ENCODE measurements at regions not wholly inside any gene's neighbourhood (a gene's known extent, or its start where the extent isn't known, plus 50 kb on each side); places are given as distances from the start of the nearest gene placed in this dataset.

DNA sequence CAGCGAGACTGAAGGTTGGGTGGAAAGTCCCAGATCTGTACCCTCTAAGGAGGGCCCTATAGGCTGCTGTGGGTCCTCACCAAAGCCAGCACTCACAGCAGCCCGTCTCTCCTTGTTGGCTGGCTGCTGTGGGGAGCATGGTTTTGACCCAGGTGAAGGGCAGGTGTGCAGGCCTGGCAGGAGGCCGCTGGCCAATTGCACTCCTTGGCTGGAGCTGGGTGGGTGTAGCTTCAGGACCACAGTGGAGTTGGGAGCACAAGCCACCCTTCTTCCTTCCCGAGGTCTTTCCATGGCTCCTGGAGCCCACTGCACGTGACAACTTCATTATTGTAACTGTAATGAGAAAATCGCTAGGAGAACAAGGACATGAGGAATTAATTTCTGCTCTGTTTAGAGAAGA is 287.7 kb upstream of the FOXQ1 start:
- H3K27ac ChIP-seq (ENCODE audit: low read length) = no peak overlapping the region
- DNase-seq = no peak
- H3K9me3 ChIP-seq (replicated peaks; ENCODE audit: control insufficient read depth, low read depth, low read length) = no peaks in the 10 kb centered on the region
- H3K4me3 ChIP-seq (ENCODE audit: low read length) = no peak overlapping the region
- H3K27me3 ChIP-seq (ENCODE audit: control insufficient read depth, insufficient read depth, low read length) = peaks cover 3% of the 10 kb centered on the region
- H3K4me1 ChIP-seq (ENCODE audit: control insufficient read depth, insufficient read depth, low read length) = no peaks in the 10 kb centered on the region
- WGBS (ENCODE audit: insufficient coverage) = 92% methylated on average over 3 of the region's 6 CpGs
- no peaks in the 10 kb centered on the region for H3K36me3 ChIP-seq (ENCODE audit: control insufficient read depth, insufficient read depth, low read length)

DNA sequence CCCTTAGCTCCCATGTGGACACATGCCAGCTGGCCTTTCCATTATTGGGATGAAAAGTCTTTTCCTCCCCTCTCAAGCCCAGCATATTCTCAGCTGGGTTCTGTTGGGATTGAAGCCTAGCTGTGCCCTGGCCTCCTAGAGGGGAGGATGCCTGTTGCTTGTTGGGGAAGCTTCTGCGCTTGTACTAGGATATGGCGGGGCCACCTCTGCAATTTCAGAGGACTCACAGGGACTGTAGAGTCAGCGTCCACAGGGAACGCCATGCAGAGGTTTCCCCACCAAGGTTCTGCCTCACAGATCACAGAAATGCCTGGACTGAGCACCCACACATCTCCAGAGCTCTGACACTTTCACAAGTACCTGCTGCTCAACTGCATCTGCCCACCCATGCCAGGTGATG is 288.7 kb upstream of the FOXQ1 start:
- no peak overlapping the region for H3K4me3 ChIP-seq (ENCODE audit: low read length)
- H3K4me1 ChIP-seq (ENCODE audit: control insufficient read depth, insufficient read depth, low read length) = no peaks in the 10 kb centered on the region
- DNase-seq = no peak
- H3K27me3 ChIP-seq (ENCODE audit: control insufficient read depth, insufficient read depth, low read length) = peaks cover 3% of the 10 kb centered on the region
- H3K27ac ChIP-seq (ENCODE audit: low read length) = no peak overlapping the region
- H3K36me3 ChIP-seq (ENCODE audit: control insufficient read depth, insufficient read depth, low read length) = no peaks in the 10 kb centered on the region
- H3K9me3 ChIP-seq (replicated peaks; ENCODE audit: control insufficient read depth, low read depth, low read length) = no peaks in the 10 kb centered on the region
- WGBS (ENCODE audit: insufficient coverage) = 98% methylated on average over 4 of the region's 4 CpGs

DNA sequence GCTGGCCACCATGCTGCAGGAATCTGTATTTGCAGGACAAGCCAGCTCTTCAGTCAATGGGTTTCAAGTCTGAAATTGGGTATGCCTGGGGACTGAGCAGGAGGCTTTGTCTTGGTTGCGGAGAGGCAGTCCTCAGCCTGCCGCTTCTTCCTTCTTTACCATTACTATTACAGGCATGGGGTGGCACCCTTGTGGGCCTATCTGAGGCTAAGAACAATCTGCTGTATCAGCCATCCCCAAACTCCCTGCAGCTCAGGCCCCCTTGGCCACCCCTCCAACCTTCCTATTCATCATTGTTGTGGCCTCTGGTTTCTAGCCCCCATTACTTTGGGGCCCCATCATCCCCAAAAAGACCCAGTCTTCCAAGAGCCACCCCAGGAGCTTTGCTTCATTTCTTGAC is 289.2 kb upstream of the FOXQ1 start:
- Histone ChIP-seq H3K36me3 (ENCODE audit: control insufficient read depth, insufficient read depth, low read length) (no peaks in the 10 kb centered on the region), H3K4me3 (ENCODE audit: low read length) (no peak overlapping the region), H3K27ac (ENCODE audit: low read length) (no peak overlapping the region), H3K4me1 (ENCODE audit: control insufficient read depth, insufficient read depth, low read length) (no peaks in the 10 kb centered on the region), H3K27me3 (ENCODE audit: control insufficient read depth, insufficient read depth, low read length) (peaks cover 3% of the 10 kb centered on the region), H3K9me3 (replicated peaks; ENCODE audit: control insufficient read depth, low read depth, low read length) (no peaks in the 10 kb centered on the region)
- 100% methylated on average over 1 of the region's 2 CpGs for WGBS (ENCODE audit: insufficient coverage)
- no peak for DNase-seq

DNA sequence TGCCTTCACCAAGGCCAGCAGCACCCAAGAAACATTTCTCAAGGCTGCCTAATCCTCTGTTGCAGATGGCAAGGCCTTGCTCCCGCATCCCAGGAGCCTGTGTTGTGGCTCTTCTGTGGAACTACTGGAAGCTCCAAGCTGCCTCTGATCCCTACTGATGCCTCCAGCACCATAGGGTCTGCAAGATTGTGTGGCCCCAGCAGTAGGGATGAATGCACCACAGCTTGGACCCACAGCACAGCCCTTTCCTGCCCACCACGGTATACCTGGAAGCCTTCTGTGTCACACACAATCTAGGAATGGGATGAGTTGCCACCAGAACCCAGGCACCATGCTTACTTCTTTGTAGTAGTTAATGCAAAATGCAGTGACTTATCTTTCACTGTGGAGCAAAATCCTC is 291.1 kb upstream of the FOXQ1 start:
- no peaks in the 10 kb centered on the region for H3K9me3 ChIP-seq (replicated peaks; ENCODE audit: control insufficient read depth, low read depth, low read length)
- H3K27me3 ChIP-seq (ENCODE audit: control insufficient read depth, insufficient read depth, low read length) = peaks cover 3% of the 10 kb centered on the region
- H3K4me1 ChIP-seq (ENCODE audit: control insufficient read depth, insufficient read depth, low read length) = no peaks in the 10 kb centered on the region
- WGBS (ENCODE audit: insufficient coverage) = 72% methylated on average over 2 of the region's 2 CpGs
- no peak for DNase-seq
- no peak overlapping the region for H3K27ac ChIP-seq (ENCODE audit: low read length)
- H3K4me3 ChIP-seq (ENCODE audit: low read length) = no peak overlapping the region
- no peaks in the 10 kb centered on the region for H3K36me3 ChIP-seq (ENCODE audit: control insufficient read depth, insufficient read depth, low read length)

DNA sequence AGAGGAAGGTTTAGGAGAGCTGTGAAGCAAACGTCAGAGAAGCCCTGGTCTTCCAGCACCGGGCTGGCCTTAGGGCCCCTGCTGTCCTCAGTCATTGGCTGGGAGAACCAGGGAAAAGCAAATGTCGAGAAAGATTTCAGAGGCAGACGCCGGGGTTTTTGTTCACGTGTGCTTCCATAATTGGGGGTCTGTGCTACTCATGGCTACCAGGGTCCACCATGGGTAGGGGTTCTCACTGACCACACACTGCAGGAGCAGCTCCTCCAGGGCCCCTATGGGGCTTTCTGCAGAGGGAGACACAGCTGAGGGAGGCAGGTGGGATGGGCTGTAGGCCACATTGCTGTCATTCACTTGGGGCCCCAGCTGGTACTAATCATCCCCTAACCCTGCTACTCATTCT is 291.8 kb upstream of the FOXQ1 start:
- whole genome bisulfite sequencing (ENCODE audit: insufficient coverage) = 87% methylated on average over 6 of the region's 6 CpGs
- no peaks in the 10 kb centered on the region for H3K9me3 ChIP-seq (replicated peaks; ENCODE audit: control insufficient read depth, low read depth, low read length)
- H3K27me3 ChIP-seq (ENCODE audit: control insufficient read depth, insufficient read depth, low read length) = peaks cover 3% of the 10 kb centered on the region
- no peaks in the 10 kb centered on the region for H3K4me1 ChIP-seq (ENCODE audit: control insufficient read depth, insufficient read depth, low read length)
- H3K27ac ChIP-seq (ENCODE audit: low read length) = no peak overlapping the region
- DNase-seq = no peak
- no peaks in the 10 kb centered on the region for H3K36me3 ChIP-seq (ENCODE audit: control insufficient read depth, insufficient read depth, low read length)
- no peak overlapping the region for H3K4me3 ChIP-seq (ENCODE audit: low read length)

DNA sequence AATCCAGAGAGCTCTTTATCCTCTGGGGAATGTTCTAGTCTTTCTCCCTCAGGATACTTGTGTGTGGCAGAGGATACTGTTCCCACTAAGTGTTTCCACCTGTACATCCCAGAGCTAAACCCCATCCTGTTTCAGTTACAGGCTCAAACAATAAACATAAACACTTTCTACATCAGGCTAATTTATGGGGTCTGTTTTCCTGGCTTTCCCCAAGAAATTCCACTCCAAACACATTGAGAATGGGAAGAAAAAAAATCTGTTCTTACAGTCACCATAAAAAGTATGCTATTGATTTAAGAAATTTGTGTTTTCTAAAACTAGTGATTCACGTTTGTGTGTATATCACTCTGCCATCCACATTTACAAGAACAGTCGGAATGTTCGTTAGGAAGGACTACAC is 293.9 kb upstream of the FOXQ1 start:
- Histone ChIP-seq H3K9me3 (replicated peaks; ENCODE audit: control insufficient read depth, low read depth, low read length) (no peaks in the 10 kb centered on the region), H3K36me3 (ENCODE audit: control insufficient read depth, insufficient read depth, low read length) (no peaks in the 10 kb centered on the region), H3K4me1 (ENCODE audit: control insufficient read depth, insufficient read depth, low read length) (no peaks in the 10 kb centered on the region), H3K4me3 (ENCODE audit: low read length) (no peak overlapping the region), H3K27me3 (ENCODE audit: control insufficient read depth, insufficient read depth, low read length) (peaks cover 3% of the 10 kb centered on the region), H3K27ac (ENCODE audit: low read length) (no peak overlapping the region)
- DNase-seq = peak; percentile 13
- no CpG with 5 or more reads among the region's 3 CpGs for WGBS (ENCODE audit: insufficient coverage)

DNA sequence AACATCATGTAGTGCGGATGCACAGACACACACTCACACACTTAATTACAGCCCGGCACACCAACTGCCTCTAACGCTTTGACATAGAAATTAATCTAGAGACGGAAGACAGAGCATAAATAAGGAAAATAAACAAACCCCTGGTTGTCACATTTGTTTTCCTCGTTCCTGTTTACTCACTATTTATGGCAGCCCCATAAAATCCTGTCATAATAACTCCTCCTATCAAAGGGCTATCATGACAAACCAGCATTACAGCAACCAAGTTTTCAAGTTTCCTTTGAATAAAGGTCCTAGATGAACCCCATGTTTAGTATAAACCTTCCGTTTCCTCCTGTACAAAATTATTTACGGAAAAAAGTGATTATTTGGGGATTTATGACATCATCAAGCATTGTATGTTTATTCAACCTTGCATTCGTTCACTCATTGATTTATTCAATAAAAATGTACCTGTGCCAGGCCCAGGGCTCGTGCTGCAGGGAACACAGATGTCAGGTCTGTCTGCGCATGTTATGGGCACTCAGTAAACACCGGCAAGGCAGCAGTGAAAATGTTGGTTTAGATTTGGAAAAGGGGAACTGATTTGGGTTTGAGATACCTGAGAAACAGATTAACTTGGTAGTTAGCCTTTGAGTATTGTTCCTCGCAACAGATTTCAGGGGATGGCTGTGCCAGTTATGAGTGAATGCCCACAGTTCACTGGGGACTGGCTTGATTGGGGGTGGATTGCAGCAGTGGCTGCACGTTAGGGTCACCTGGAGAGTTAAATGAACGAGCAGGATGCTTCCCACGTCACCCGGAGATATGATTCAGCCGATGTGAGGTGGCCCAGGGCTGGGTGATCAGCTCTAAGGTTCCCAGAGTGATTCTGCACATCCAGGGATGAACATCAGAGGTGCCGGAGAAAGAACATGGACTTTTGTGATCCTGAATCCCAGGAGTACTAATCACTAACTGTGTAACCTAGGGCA is 295.3 kb upstream of the FOXQ1 start:
- 70% methylated on average over 11 of the region's 18 CpGs for WGBS (ENCODE audit: insufficient coverage)
- Histone ChIP-seq H3K4me3 (ENCODE audit: low read length) (no peak overlapping the region), H3K27ac (ENCODE audit: low read length) (no peak overlapping the region), H3K36me3 (ENCODE audit: control insufficient read depth, insufficient read depth, low read length) (no peaks in the 10 kb centered on the region), H3K4me1 (ENCODE audit: control insufficient read depth, insufficient read depth, low read length) (no peaks in the 10 kb centered on the region), H3K9me3 (replicated peaks; ENCODE audit: control insufficient read depth, low read depth, low read length) (peaks cover 2% of the 10 kb centered on the region), H3K27me3 (ENCODE audit: control insufficient read depth, insufficient read depth, low read length) (peaks cover 5% of the 10 kb centered on the region)
- DNase-seq = no peak

DNA sequence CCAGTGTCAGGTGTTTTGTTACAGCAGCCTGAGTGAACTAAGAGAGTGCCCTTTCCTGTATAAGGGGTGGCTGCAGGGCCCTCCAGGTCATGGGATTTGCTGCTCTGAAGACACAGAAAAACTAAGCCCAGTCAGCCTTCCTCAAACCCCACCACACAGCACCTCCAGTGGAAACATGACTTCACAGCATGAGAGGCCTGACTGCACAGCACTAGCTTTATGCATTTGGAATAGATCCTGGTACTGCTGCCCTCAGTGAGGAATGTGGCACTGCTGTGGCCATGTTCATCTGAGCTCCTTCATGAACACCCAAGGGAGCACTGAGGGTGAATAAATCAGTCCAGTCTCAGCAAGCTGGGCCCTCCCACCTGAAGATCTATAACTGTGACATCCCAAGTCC is 296.1 kb upstream of the FOXQ1 start:
- H3K4me3 ChIP-seq (ENCODE audit: low read length) = no peak overlapping the region
- peak; percentile 9 for DNase-seq
- no peak overlapping the region for H3K27ac ChIP-seq (ENCODE audit: low read length)
- H3K36me3 ChIP-seq (ENCODE audit: control insufficient read depth, insufficient read depth, low read length) = no peaks in the 10 kb centered on the region
- peaks cover 7% of the 10 kb centered on the region for H3K27me3 ChIP-seq (ENCODE audit: control insufficient read depth, insufficient read depth, low read length)
- no peaks in the 10 kb centered on the region for H3K4me1 ChIP-seq (ENCODE audit: control insufficient read depth, insufficient read depth, low read length)
- peaks cover 2% of the 10 kb centered on the region for H3K9me3 ChIP-seq (replicated peaks; ENCODE audit: control insufficient read depth, low read depth, low read length)

DNA sequence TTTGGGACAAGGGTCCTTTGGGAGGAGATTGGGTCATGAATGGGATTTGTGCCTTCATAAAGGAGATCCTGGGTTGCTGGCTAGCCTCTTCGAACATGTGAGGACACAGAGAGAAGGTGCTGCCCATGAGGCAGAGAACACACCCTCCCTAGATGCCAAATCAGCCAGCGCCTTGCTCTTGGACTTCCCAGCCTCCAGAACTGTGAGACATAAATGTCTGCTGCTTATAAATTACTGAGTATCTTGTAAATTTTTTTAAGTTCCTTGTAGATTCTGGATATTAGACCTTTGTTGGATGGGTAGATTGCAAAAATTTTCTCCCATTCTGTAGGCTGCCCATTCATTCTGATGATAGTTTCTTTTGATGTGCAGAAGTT is 297.5 kb upstream of the FOXQ1 start:
- Histone ChIP-seq H3K27me3 (ENCODE audit: control insufficient read depth, insufficient read depth, low read length) (peaks cover 9% of the 10 kb centered on the region), H3K36me3 (ENCODE audit: control insufficient read depth, insufficient read depth, low read length) (no peaks in the 10 kb centered on the region), H3K4me1 (ENCODE audit: control insufficient read depth, insufficient read depth, low read length) (no peaks in the 10 kb centered on the region), H3K4me3 (ENCODE audit: low read length) (no peak overlapping the region), H3K9me3 (replicated peaks; ENCODE audit: control insufficient read depth, low read depth, low read length) (peaks cover 2% of the 10 kb centered on the region), H3K27ac (ENCODE audit: low read length) (no peak overlapping the region)
- WGBS (ENCODE audit: insufficient coverage) = no CpG with 5 or more reads among the region's 2 CpGs
- no peak for DNase-seq

DNA sequence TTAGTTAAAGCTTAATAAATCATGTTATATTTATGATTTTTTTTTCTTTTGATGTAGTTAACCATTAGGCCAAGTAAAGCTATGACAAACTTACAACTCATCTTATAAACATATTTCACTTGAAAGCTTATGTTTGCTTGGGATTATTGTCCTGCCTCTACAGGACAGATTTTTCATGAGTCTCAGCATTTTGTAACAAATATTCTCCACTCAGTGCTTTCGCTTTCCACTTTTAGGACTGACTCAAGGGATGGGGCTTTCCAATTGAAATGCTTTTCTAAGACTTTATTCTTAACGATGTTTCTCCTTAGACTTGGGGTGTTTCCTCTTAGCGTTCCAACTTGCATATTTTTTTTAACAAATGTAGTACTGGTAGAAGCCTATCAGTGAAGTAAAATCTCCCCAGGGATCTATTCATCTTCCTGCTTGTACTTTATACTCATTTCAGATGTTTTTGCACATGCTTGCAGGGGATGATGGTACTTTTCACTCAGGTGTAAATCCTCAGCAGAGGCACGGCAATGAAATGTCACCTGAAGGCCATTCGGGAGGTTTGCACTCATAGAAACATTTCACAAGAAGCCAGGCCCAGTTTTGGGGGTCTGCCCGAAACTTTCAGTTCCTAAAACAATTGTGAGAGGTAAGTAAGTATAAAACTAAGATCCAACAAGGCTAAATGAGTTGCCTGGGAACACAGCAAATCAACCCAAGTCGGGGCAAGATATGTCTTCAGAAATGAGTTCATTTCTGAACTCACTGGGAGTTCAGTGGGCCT is 298.1 kb upstream of the FOXQ1 start:
- no peak for DNase-seq
- 46% methylated on average over 4 of the region's 7 CpGs for WGBS (ENCODE audit: insufficient coverage)
- Histone ChIP-seq H3K9me3 (replicated peaks; ENCODE audit: control insufficient read depth, low read depth, low read length) (peaks cover 2% of the 10 kb centered on the region), H3K4me1 (ENCODE audit: control insufficient read depth, insufficient read depth, low read length) (no peaks in the 10 kb centered on the region), H3K27me3 (ENCODE audit: control insufficient read depth, insufficient read depth, low read length) (peaks cover 9% of the 10 kb centered on the region), H3K36me3 (ENCODE audit: control insufficient read depth, insufficient read depth, low read length) (no peaks in the 10 kb centered on the region), H3K27ac (ENCODE audit: low read length) (no peak overlapping the region), H3K4me3 (ENCODE audit: low read length) (no peak overlapping the region)
